Natural killer cell (primary cell): ENCODE measurements at regions not wholly inside any gene's neighbourhood (a gene's known extent, or its start where the extent isn't known, plus 50 kb on each side); places are given as distances from the start of the nearest gene placed in this dataset.

Source experiments
- ATAC-seq, 3 donors: fragments of 150-1000 bp in 2 of 3; fragments of 200-7000 bp in 1 of 3; cut with Tn5 transposase; 1 replicate in 1 of 3; 2 replicates in 2 of 3; pipeline ENCODE4 v1.10.0; 2021; ENCODE audit warnings: mild to moderate bottlenecking in 2 of 3, moderate library complexity in 2 of 3
- DNase-seq, 2 donors: peaks; one replicate each; pipeline versions ENCODE4 v3.0.0 to v3.0.0-alpha.2; 2013 to 2021; ENCODE audit warnings: mixed read lengths in 1 of 2
- H3K27ac ChIP-seq: one replicate; pipeline ENCODE4 v1.5.1; 2013; ENCODE audit warnings: mild to moderate bottlenecking, low read length
- H3K27me3 ChIP-seq: one replicate; pipeline ENCODE4 v1.6.1; 2013; ENCODE audit warnings: low read length; ENCODE audit not compliant: control insufficient read depth, insufficient read depth
- H3K36me3 ChIP-seq: one replicate; pipeline ENCODE4 v1.6.1; 2013; ENCODE audit warnings: low read length; ENCODE audit not compliant: control insufficient read depth, insufficient read depth
- H3K4me1 ChIP-seq: one replicate; pipeline ENCODE4 v1.6.1; 2013; ENCODE audit warnings: low read length; ENCODE audit not compliant: control insufficient read depth, insufficient read depth
- H3K4me3 ChIP-seq: one replicate; pipeline ENCODE4 v1.5.1; 2013; ENCODE audit warnings: low read length
- H3K9me3 ChIP-seq: one replicate; pipeline ENCODE4 v1.6.1; 2013; ENCODE audit warnings: low read length; ENCODE audit not compliant: control insufficient read depth, insufficient read depth
- H3K27ac Mint-ChIP-seq, 2 donors: one replicate each; pipeline ENCODE4 v1.8.0; 2022; ENCODE audit warnings: mild to moderate bottlenecking in 2 of 2, mixed read lengths in 2 of 2, moderate library complexity in 1 of 2
- H3K27me3 Mint-ChIP-seq, 2 donors: one replicate each; pipeline ENCODE4 v1.8.0; 2022; ENCODE audit warnings: low read depth in 2 of 2, mixed read lengths in 2 of 2
- H3K36me3 Mint-ChIP-seq: one replicate; pipeline ENCODE4 v1.8.0; 2022; ENCODE audit warnings: mixed read lengths
- H3K4me1 Mint-ChIP-seq, 2 donors: one replicate each; pipeline ENCODE4 v1.8.0; 2022; ENCODE audit warnings: mixed read lengths in 2 of 2
- H3K4me3 Mint-ChIP-seq: one replicate; pipeline ENCODE4 v1.8.0; 2022; ENCODE audit warnings: mild to moderate bottlenecking, moderate library complexity, mixed read lengths
- H3K9me3 Mint-ChIP-seq, 2 donors: one replicate each; pipeline ENCODE4 v1.8.0; 2022; ENCODE audit warnings: mixed read lengths in 2 of 2
- CTCF ChIP-seq: fragments of 200-600 bp; IDR thresholded peaks from one replicate; pipeline ENCODE4 v1.8.0; 2022; ENCODE audit warnings: antibody characterized with exemption
- WGBS: methylation state at CpG from one replicate; pipeline ENCODE4 v1.1.7; 2013; ENCODE audit warnings: missing lambda C conversion rate; ENCODE audit not compliant: insufficient coverage; 5-methylcytosine and 5-hydroxymethylcytosine counted together
- intact Hi-C: fragments of 100-400 bp; cut with micrococcal nuclease; formaldehyde crosslinking; loops from one replicate; pipeline ENCODE4 v1.14.2; 2022

GRCh38 chr4:19054916-19055315 is 1033.4 kb upstream of the LCORL start:
- Histone ChIP-seq H3K9me3 (peaks cover 3% of the 10 kb centered on the region), H3K27ac (no peak overlapping the region), H3K36me3 (no peaks in the 10 kb centered on the region), H3K27me3 (no peaks in the 10 kb centered on the region), H3K4me1 (no peaks in the 10 kb centered on the region), H3K4me3 (no peak overlapping the region)
- Mint-ChIP-seq H3K9me3 (peaks cover 14 to 17% of the 10 kb centered on the region in 2 donors), H3K4me1 (no peaks in the 10 kb centered on the region), H3K27ac (no peak overlapping the region), H3K27me3 (no peaks in the 10 kb centered on the region), H3K36me3 (peaks cover 10% of the 10 kb centered on the region), H3K4me3 (no peak overlapping the region)
- no peak for DNase-seq
- no peak for TF ChIP-seq CTCF
- ATAC-seq, result no peak
- WGBS, result 11% methylated on average over 1 of the region's 1 CpG
- intact Hi-C loops, result no loop called here

- H3K9me3 ChIP-seq, result no peaks in the 10 kb centered on the region
- DNase-seq, result no peak
- no peak for ATAC-seq
- Mint-ChIP-seq H3K36me3 (peaks cover 5% of the 10 kb centered on the region), H3K27ac (no peak overlapping the region), H3K9me3 (peaks cover 14 to 19% of the 10 kb centered on the region in 2 donors), H3K4me3 (no peak overlapping the region), H3K4me1 (no peaks in the 10 kb centered on the region), H3K27me3 (no peaks in the 10 kb centered on the region)
- no peaks in the 10 kb centered on the region for H3K27me3 ChIP-seq
- no peak for TF ChIP-seq CTCF
- intact Hi-C loops, result no loop called here
- H3K4me1 ChIP-seq, result no peaks in the 10 kb centered on the region
- H3K4me3 ChIP-seq, result no peak overlapping the region
- no peaks in the 10 kb centered on the region for H3K36me3 ChIP-seq
- H3K27ac ChIP-seq, result no peak overlapping the region
- 8% methylated on average over 4 of the region's 5 CpGs for WGBS
Measured at GRCh38 chr4:19051831-19052230, 1030.3 kb upstream of the LCORL start.

- Mint-ChIP-seq H3K36me3 (peaks cover 5% of the 10 kb centered on the region), H3K27me3 (no peaks in the 10 kb centered on the region), H3K4me1 (no peaks in the 10 kb centered on the region), H3K27ac (no peak overlapping the region), H3K4me3 (no peak overlapping the region), H3K9me3 (peaks cover 14 to 27% of the 10 kb centered on the region in 2 donors)
- H3K27me3 ChIP-seq, result no peaks in the 10 kb centered on the region
- H3K27ac ChIP-seq, result no peak overlapping the region
- 79% methylated on average over 2 of the region's 2 CpGs for WGBS
- H3K4me1 ChIP-seq, result no peaks in the 10 kb centered on the region
- DNase-seq (no peak), ATAC-seq (no peak)
- H3K4me3 ChIP-seq, result no peak overlapping the region
- H3K9me3 ChIP-seq, result no peaks in the 10 kb centered on the region
- TF ChIP-seq CTCF, result no peak
- no peaks in the 10 kb centered on the region for H3K36me3 ChIP-seq
- intact Hi-C loops, result no loop called here
Measured at GRCh38 chr4:19047279-19047880, 1025.8 kb upstream of the LCORL start.

- intact Hi-C loops, result no loop called here
- no peak overlapping the region for H3K4me3 ChIP-seq
- H3K9me3 Mint-ChIP-seq, result peaks cover 13 to 21% of the 10 kb centered on the region in 2 donors
- no peaks in the 10 kb centered on the region for H3K27me3 Mint-ChIP-seq
- no peak overlapping the region for H3K27ac ChIP-seq
- H3K27ac Mint-ChIP-seq, result no peak overlapping the region
- 68% methylated on average over 3 of the region's 3 CpGs for WGBS
- DNase-seq, result no peak
- no peaks in the 10 kb centered on the region for H3K36me3 Mint-ChIP-seq
- TF ChIP-seq CTCF, result no peak
- no peaks in the 10 kb centered on the region for H3K9me3 ChIP-seq
- no peak for ATAC-seq
- no peaks in the 10 kb centered on the region for H3K27me3 ChIP-seq
- no peaks in the 10 kb centered on the region for H3K4me1 ChIP-seq
- H3K4me3 Mint-ChIP-seq, result no peak overlapping the region
- no peaks in the 10 kb centered on the region for H3K4me1 Mint-ChIP-seq
- no peaks in the 10 kb centered on the region for H3K36me3 ChIP-seq
Measured at GRCh38 chr4:19039816-19040215, 1018.3 kb upstream of the LCORL start.
